GM21576 (cell line): ENCODE measurements at regions not wholly inside any gene's neighbourhood (a gene's known extent, or its start where the extent isn't known, plus 50 kb on each side); places are given as distances from the start of the nearest gene placed in this dataset.

Experiments used
- ATAC-seq: cut with Tn5 transposase; IDR thresholded peaks from one replicate; pipeline ENCODE4 v1.9.1; 2021; ENCODE audit warnings: mild to moderate bottlenecking, moderate library complexity; ENCODE audit not compliant: unreplicated experiment

DNA sequence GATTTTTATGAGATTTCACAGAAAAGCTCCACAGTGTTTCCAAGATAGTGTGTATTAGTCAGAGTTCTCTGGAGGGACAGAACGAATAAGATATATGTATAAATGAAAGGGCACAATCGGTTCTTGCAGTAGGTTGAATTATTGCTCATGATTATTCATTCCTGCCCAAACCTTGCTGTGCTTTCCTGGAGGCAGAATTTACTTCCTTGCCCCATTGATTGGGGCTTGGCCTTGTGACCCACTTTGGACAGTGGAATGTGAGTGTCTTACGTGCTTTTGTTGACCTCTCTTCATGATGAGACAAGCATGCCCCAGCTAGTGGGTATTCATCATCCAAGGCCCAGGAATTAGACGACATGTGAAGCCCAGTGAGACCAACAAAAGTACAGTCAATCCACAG lies 53.0 kb upstream of the ABCB5 start:
- no peak for ATAC-seq
